HG02759 (cell line): ENCODE measurements at regions not wholly inside any gene's neighbourhood (a gene's known extent, or its start where the extent isn't known, plus 50 kb on each side); places are given as distances from the start of the nearest gene placed in this dataset.

Experiments used
- ATAC-seq: cut with Tn5 transposase; IDR thresholded peaks from one replicate; pipeline ENCODE4 v1.9.1; 2021; ENCODE audit warnings: mild to moderate bottlenecking, moderate library complexity; ENCODE audit not compliant: unreplicated experiment

DNA sequence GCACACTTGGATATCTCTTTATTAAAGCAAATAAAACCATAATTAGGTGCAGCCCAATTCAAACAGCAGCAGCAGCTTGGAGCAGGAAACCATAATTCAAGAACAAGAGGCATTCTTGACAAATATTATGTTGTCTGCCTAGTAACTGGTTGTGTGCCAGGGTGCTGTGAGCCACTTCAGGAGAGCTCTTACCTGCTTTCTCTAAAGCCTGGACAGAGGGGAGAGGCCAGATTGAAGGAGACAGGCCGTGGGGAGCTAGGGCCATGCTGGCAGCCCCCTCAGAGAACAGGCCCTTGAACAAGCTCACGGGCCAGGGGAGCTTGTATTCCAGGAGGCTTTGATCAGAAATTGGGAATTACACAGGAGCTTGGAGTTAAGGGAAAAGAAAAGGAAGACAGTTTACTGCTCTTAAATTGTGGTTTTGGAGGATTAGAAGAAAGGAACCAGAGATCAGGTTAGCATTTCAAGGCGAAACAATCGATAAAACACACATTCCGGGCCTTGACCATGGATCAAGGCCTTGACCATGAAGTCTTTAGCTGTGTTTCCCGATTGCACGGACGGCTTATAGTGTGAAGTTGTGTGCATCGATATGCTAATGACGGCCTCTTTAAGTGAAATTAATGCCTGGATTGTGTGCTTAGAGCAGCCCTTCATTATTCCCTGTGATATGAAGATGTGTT lies 69.8 kb upstream of the NKX2-2 start:
- no peak for ATAC-seq

DNA sequence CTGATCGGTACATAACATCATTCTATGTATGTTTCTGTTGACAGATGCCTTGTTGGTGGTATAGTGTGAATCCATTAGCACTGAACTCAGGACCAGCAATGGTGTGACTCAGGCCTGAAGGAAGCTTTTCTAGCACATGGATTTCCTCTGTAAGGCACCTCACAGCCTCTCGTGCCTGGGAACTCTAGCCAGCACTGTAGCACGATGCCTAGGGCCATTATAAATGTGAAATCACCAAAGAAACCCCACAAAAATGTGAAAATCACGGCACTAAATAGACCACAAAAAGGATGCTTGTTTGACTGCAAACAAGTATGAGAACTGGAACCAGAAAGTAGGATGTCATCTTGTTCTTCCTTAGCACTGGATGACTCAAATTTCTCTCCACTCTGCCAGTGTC lies 63.7 kb upstream of the NKX2-2 start:
- ATAC-seq: no peak

DNA sequence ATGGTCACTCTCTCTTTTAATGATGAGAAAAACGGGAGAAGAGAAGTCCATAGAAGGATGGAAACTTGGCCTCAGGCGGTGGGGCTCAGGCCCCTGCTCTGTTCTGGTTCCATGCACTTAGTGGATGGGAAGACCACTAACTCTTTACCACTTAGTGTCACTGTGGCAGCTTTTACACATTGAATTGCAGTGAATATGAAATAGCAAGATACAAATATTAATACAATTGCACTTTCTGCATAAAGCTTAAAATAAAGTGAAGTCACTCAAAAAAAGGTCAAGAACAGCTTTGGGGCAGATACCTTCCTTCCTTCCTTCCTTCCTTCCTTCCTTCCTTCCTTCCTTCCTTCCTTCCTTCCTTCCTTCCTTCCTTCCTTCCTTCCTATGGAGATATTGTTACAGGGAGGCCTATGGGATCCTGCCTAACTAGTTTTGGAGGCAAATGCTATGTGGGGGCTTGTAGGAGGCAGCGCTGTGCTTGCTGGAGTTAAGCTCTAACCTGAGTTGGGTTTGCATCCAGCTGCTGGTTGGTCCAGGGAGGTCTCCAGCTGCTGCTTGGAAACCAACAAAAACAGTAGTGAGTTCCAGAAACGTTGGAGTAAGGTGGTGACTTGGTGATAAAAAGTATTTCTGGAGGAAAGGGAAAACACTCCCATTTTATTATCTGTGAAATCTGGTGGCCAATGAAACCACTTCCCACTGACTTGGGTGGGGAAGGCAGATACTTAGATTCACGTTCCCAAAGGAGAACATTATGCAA lies 62.3 kb upstream of the NKX2-2 start:
- ATAC-seq: no peak

DNA sequence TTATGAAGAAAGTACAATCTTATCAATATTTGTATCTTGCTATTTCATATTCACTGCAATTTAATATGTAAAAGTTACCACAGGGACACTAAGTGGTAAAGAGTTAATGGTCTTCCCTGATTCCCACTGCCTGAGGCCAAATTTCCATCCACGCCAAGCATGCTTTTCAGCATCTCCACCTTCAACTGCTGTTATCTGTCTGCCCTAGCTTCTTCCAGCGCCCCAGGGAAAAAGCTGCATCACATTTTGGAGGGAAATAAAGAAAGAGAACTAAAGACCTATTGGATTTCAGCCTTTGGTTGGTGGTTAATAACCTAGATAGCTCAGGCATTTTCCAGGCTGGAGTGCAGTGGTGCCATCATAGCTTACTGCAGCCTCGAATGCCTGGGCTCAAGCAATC lies 61.3 kb upstream of the NKX2-2 start:
- no peak for ATAC-seq

DNA sequence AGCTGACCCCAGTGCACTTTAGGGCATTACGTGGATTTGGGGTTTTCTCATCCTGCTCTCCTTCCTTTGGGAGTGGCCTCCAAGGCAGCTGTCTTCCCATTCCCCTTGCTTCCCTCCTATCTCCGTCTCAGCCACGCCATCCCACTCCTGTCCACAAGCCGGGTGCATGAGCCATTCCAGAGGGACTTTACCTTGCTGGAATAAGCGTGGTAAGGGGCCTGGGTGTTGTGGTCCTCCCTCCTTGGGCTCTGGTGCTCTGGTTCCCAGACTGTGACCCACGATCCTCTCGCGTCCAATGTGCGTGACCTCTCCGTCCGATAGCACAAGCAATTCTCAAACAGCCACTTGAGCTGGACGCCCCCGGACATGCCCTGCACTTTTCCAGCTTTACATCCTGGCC lies 60.6 kb upstream of the NKX2-2 start:
- no peak for ATAC-seq

DNA sequence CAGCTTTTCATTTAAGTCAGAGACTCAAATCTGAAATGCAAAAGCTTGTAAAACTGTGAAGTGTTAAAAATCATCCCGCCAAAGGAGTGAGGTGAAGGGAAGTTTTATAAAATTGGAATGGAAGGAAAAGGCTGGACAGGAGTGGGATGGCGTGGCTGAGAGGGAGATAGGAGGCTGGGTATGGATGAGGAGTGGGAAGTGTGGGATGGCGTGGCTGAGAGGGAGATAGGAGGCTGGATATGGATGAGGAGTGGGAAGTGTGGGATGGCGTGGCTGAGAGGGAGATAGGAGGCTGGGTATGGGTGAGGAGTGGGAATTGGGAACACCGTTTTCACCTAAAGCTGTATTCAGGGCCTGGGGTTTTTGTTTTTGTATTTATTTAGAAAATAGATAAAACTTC lies 59.4 kb upstream of the NKX2-2 start:
- ATAC-seq: no peak

DNA sequence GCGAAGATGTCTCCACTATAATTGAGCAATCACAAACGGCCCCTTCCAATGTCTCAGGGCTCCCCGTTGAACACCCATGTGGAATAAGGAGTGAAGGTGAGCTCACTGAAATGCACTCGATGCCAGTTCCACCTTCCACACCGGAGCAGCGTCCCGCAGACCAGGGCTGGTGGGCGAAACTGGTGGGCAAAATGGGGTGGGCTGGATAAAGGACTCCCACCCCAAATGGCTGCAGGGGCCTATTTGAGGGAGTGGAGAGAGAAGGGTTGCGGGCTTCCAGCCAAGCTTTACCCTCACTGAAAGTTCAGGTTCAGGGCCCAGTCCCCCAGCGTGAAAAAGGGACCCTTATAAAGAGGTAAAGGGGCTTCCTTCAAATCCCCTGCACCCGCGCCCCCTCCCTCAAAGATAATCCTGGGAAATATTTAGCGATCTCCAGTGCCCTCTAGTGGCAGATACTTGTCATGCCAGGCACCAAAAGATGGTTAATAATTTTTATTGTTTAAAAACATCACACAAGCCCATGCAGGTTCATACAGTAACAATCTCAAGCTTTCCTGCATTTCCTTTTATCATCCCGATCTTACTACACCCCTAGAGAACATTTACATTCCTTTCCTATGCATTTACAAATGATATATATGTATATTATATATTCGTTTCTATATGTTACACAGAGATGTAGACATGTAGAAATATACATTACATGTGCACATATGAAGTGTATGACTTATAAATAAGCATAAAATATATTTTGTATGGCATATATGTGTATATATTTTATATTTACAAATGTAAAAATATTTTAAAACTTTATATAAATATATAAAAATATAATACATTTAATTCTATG lies 58.2 kb upstream of the NKX2-2 start:
- ATAC-seq: no peak

DNA sequence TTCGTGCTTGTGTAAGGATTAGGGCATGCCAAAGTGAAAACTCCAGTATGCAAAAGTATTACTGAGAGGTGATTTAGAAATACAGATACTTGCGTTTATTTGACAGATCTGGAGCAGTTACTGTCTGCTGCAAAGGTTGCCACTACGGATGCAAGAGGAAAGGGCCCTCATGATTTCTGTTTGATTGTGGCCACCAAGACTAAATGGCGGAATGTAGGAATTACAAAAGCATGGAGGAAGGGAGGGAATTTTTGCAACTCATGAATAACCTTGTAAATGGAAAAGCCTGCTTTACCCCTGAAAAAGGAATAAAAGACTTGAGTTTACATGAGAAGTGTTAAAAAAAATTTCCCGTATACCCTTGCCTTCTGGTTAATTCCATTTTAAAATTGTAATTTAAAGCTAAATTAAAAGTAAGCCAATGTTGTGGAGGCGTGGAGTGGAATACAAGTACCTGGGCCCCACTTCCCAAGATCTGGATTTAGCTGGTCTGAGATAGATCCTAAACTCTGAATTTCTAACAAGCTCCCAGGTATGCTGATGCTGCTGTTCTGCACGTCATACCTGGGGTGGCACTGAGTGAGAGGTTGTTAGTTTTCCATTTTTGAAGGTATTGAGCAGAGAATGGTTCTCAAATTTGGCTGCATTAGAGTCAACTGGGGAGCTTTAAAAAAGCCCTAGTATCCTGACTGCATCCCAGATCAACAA lies 56.6 kb upstream of the NKX2-2 start:
- no peak for ATAC-seq

DNA sequence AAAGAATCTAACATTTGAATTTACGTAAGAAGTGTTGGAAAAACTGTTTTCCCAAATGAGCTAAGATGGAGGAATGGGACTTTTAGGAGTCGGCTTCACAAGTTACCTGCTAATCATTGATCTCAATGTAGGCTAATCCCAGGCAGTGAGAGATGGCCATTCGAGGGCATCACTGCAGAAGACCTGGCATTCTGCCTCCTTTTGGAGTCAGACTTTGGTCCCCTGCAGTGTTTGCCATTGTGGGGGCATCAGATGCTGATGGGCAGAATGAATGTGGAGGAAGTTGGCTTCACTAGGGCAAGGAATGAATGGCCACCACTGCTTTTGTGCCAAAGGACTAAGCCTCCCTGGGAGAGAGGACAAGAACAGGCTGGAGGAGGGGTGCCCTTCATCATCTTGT lies 55.7 kb upstream of the NKX2-2 start:
- ATAC-seq: no peak

DNA sequence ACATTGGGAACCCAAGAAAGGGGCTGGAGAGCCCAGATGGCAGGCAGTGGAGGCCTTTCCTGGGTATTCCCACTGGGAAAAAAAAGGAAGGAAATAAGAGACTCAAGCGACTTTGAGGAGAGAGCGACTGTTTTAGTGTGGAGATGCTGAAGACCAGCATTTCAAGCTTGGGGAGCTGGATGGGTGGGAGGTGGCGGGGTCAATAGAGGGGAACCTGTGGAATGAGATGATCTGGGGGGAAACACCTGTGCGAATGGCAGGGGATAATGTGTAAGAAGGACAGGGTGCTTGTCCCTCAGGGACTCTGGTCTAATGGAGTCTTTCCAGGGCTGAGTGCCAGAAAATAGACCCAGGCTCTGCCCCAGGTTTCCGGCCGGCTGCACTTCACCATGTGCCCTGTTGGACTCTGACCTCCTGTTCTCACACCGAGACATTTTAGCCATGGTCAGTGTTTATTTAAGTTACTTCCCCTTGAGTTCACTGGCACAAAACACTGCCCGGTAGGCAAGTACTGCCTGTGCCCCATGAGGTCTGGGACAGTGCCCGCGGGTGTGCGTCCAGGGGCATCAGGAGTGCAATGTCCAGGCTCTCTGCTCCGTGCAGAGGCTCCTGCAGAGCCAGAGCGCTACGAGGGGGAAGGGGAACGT lies 50.4 kb upstream of the NKX2-2 start:
- no peak for ATAC-seq
